GM12878 (cell line): ENCODE measurements at regions not wholly inside any gene's neighbourhood (a gene's known extent, or its start where the extent isn't known, plus 50 kb on each side); places are given as distances from the start of the nearest gene placed in this dataset.

Experiments used
- ATAC-seq: fragments of 200-7000 bp; cut with Tn5 transposase; 3 replicates; pipeline ENCODE4 v1.9.1; 2020; ENCODE audit warnings: mild to moderate bottlenecking, moderate library complexity
- BruUV-seq: library from RNA; stranded (reverse); fragments of 400-500 nt; replicated peaks from 2 replicates; lab custom pipeline; 2021; lab: Mats Ljungman, UMichigan
- CTCF ChIA-PET: fragments of 300-600 bp; sonication (Branson Sonifier 250); formaldehyde crosslinking; extraction: SDS; loops from one replicate; lab custom pipeline; 2021; ENCODE audit warnings: inconsistent platforms; lab: Yijun Ruan, JAX
- POLR2A ChIA-PET: fragments of 350-600 bp; formaldehyde crosslinking; extraction: SDS; loops from one replicate; lab custom pipeline; 2021; ENCODE audit warnings: inconsistent platforms; lab: Charles Lee
- RAD21 ChIA-PET: fragments of 300-600 bp; sonication (Branson Sonifier 250); formaldehyde crosslinking; loops from one replicate; lab custom pipeline; 2023; ENCODE audit warnings: antibody characterized with exemption; ENCODE audit not compliant: unreplicated experiment; lab: Charles Lee
- SMC1A ChIA-PET: fragments of 300-600 bp; sonication (Branson Sonifier 250); formaldehyde crosslinking; loops from one replicate; lab custom pipeline; 2023; ENCODE audit not compliant: unreplicated experiment, uncharacterized antibody; lab: Charles Lee
- DNase-seq: peaks from one replicate; pipeline ENCODE4 v3.0.0-alpha.2; 2011; ENCODE audit warnings: low read depth, low spot score
- FAIRE-seq: peaks from 3 replicates; lab custom pipeline; 2011; peaks lifted over from hg19 to GRCh38; lab: Jason Lieb, UNC
- H2AFZ ChIP-seq: 2 replicates; pipeline ENCODE4 v1.6.0; 2011; ENCODE audit warnings: low read depth, low read length, control low read depth; ENCODE audit not compliant: control insufficient read depth
- H3K27ac ChIP-seq: 2 replicates; pipeline ENCODE4 v1.5.1; 2011; ENCODE audit warnings: control low read depth; ENCODE audit not compliant: control insufficient read depth, insufficient read depth
- H3K27me3 ChIP-seq, 2 experiments: replicated peaks in 1 of 2; 2 replicates each; pipeline versions ENCODE4 v1.6.0 to v1.6.1; 2011; ENCODE audit warnings: low read length in 1 of 2; ENCODE audit not compliant: control insufficient read depth in 2 of 2, insufficient read depth in 2 of 2
- H3K36me3 ChIP-seq, 2 experiments: 2 replicates each; pipeline ENCODE4 v1.5.1; 2011; ENCODE audit warnings: low read length in 1 of 2; ENCODE audit not compliant: control insufficient read depth in 2 of 2, insufficient read depth in 2 of 2
- H3K4me1 ChIP-seq: 2 replicates; pipeline ENCODE4 v1.6.1; 2011; ENCODE audit warnings: mild to moderate bottlenecking, low read length, moderate library complexity, mixed read lengths; ENCODE audit not compliant: control insufficient read depth, insufficient read depth
- H3K4me2 ChIP-seq: 2 replicates; pipeline ENCODE4 v1.6.0; 2011; ENCODE audit warnings: control low read depth; ENCODE audit not compliant: control insufficient read depth, insufficient read depth
- H3K4me3 ChIP-seq: fragments of 200-600 bp; sonication (generic); 2 replicates; pipeline ENCODE4 v1.5.1; 2016
- H3K79me2 ChIP-seq: 2 replicates; pipeline ENCODE4 v1.6.0; 2011; ENCODE audit warnings: low read length; ENCODE audit not compliant: control insufficient read depth, insufficient read depth
- H3K9ac ChIP-seq: 2 replicates; pipeline ENCODE4 v1.8.0; 2011; ENCODE audit warnings: low read length, control low read depth, mixed read lengths; ENCODE audit not compliant: control insufficient read depth, insufficient read depth
- H3K9me3 ChIP-seq: replicated peaks from 3 replicates; pipeline ENCODE4 v1.5.1; 2011; ENCODE audit warnings: mild to moderate bottlenecking, low read length; ENCODE audit not compliant: control insufficient read depth, insufficient read depth
- H4K20me1 ChIP-seq: 2 replicates; pipeline ENCODE4 v1.6.0; 2011; ENCODE audit not compliant: control insufficient read depth, insufficient read depth
- EP300 ChIP-seq, 2 experiments: fragments of 150-350 bp in 1 of 2; IDR thresholded peaks; 2 replicates each; pipeline ENCODE4 v1.6.1; 2011 to 2012; ENCODE audit warnings: low read depth in 2 of 2, low read length in 2 of 2, borderline replicate concordance in 1 of 2, improper control_type of control experiment in 1 of 2, inconsistent platforms in 1 of 2; ENCODE audit not compliant: control insufficient read depth in 1 of 2
- ETV6 ChIP-seq, 2 experiments: fragments of 450-650 bp in 1 of 2; IDR thresholded peaks in 1 of 2; conservative IDR thresholded peaks in 1 of 2; 2 replicates each; pipeline ENCODE4 v1.6.1; 2014; ENCODE audit warnings: antibody characterized with exemption in 1 of 2, borderline replicate concordance in 1 of 2, low read depth in 1 of 2, mild to moderate bottlenecking in 1 of 2, moderate library complexity in 1 of 2
- GATAD2B ChIP-seq: fragments of 450-650 bp; conservative IDR thresholded peaks from 2 replicates; pipeline ENCODE4 v1.6.1; 2017; ENCODE audit warnings: low read depth, mild to moderate bottlenecking, moderate library complexity
- MEF2A ChIP-seq: IDR thresholded peaks from 2 replicates; pipeline ENCODE4 v1.6.1; 2011; ENCODE audit warnings: low read depth, mild to moderate bottlenecking, low read length, moderate library complexity; ENCODE audit not compliant: insufficient read depth
- MYB ChIP-seq: fragments of 150-350 bp; IDR thresholded peaks from 2 replicates; pipeline ENCODE4 v1.6.1; 2014; ENCODE audit warnings: mild to moderate bottlenecking, low read depth, low read length, borderline replicate concordance
- NKRF ChIP-seq: fragments of 450-650 bp; conservative IDR thresholded peaks from 2 replicates; pipeline ENCODE4 v1.6.1; 2017; ENCODE audit warnings: mild to moderate bottlenecking, moderate library complexity
- NRF1 ChIP-seq: conservative IDR thresholded peaks from 2 replicates; pipeline ENCODE4 v1.6.1; 2011; ENCODE audit warnings: mild to moderate bottlenecking, low read depth, low read length, improper control_type of control experiment
- POU2F2 ChIP-seq: IDR thresholded peaks from 3 replicates; pipeline ENCODE4 v1.6.1; 2011; ENCODE audit warnings: low read depth, mild to moderate bottlenecking, low read length, borderline replicate concordance
- RFX5 ChIP-seq: IDR thresholded peaks from 2 replicates; pipeline ENCODE4 v1.6.1; 2011; ENCODE audit warnings: low read depth, low read length, improper control_type of control experiment
- SIN3A ChIP-seq: IDR thresholded peaks from 2 replicates; pipeline ENCODE4 v1.6.1; 2012; ENCODE audit warnings: low read depth, low read length, improper control_type of control experiment
- SMAD5 ChIP-seq: IDR thresholded peaks from 2 replicates; pipeline ENCODE4 v1.6.1; 2016; ENCODE audit warnings: antibody characterized with exemption, low read depth
- SRF ChIP-seq, 2 experiments: IDR thresholded peaks; 2 replicates each; pipeline ENCODE4 v1.6.1; 2011; ENCODE audit warnings: low read depth in 2 of 2, low read length in 2 of 2, mild to moderate bottlenecking in 1 of 2, moderate library complexity in 1 of 2
- STAT1 ChIP-seq: fragments of 450-650 bp; conservative IDR thresholded peaks from 2 replicates; pipeline ENCODE4 v1.6.1; 2014; ENCODE audit warnings: antibody characterized with exemption, mild to moderate bottlenecking
- ZNF687 ChIP-seq: fragments of 450-650 bp; IDR thresholded peaks from 2 replicates; pipeline ENCODE4 v1.6.1; 2017; ENCODE audit warnings: mild to moderate bottlenecking, moderate library complexity
- WGBS: methylation state at CpG from one replicate; pipeline ENCODE4 v1.1.6; 2016; ENCODE audit warnings: low lambda C conversion rate; ENCODE audit not compliant: insufficient replicate concordance, insufficient coverage; ENCODE audit errors: missing lambda C conversion rate; 5-methylcytosine and 5-hydroxymethylcytosine counted together
- in situ Hi-C: fragments of 300-500 bp; cut with MboI; formaldehyde crosslinking; loops from 9 replicates; pipeline ENCODE4 v1.14.3; 2018; ENCODE audit warnings: mixed read lengths
- intact Hi-C: fragments of 100-400 bp; cut with micrococcal nuclease; formaldehyde crosslinking; loops from one replicate; pipeline ENCODE4 v1.14.2; 2022; ENCODE audit not compliant: unreplicated experiment
- TF ChIP-seq, protein P1 (sequence below): fragments of 150-350 bp; IDR thresholded peaks from 2 replicates; pipeline ENCODE4 v1.6.1; 2016; ENCODE audit warnings: low read depth, low read length

- no peak for DNase-seq
- ChIA-PET CTCF (no interaction called here), POLR2A (no interaction called here)
- no peaks in the 10 kb centered on the region for H3K36me3 ChIP-seq
- H3K9me3 ChIP-seq: no peaks in the 10 kb centered on the region
- TF ChIP-seq MEF2A (no peak), SMAD5 (no peak), SIN3A (no peak), ZNF687 (no peak), MYB (no peak), ETV6 (conservative IDR thresholded peaks at IDR 0.05 in 1 of 2, IDR thresholded peaks at IDR 0.05 in 1 of 2; ENCODE audit: borderline replicate concordance in 1 of 2, low read depth in 1 of 2) (no peak), STAT1 (no peak), NKRF (no peak), RFX5 (no peak), NRF1 (no peak), SRF (IDR thresholded peaks at IDR 0.05; ENCODE audit: low read depth in 2 of 2, low read length in 2 of 2) (no peak), POU2F2 (no peak), EP300 (IDR thresholded peaks at IDR 0.05; ENCODE audit: borderline replicate concordance in 1 of 2, control insufficient read depth in 1 of 2, low read depth in 2 of 2, low read length in 2 of 2) (no peak), GATAD2B (no peak)
- TF ChIP-seq, protein P1, sequence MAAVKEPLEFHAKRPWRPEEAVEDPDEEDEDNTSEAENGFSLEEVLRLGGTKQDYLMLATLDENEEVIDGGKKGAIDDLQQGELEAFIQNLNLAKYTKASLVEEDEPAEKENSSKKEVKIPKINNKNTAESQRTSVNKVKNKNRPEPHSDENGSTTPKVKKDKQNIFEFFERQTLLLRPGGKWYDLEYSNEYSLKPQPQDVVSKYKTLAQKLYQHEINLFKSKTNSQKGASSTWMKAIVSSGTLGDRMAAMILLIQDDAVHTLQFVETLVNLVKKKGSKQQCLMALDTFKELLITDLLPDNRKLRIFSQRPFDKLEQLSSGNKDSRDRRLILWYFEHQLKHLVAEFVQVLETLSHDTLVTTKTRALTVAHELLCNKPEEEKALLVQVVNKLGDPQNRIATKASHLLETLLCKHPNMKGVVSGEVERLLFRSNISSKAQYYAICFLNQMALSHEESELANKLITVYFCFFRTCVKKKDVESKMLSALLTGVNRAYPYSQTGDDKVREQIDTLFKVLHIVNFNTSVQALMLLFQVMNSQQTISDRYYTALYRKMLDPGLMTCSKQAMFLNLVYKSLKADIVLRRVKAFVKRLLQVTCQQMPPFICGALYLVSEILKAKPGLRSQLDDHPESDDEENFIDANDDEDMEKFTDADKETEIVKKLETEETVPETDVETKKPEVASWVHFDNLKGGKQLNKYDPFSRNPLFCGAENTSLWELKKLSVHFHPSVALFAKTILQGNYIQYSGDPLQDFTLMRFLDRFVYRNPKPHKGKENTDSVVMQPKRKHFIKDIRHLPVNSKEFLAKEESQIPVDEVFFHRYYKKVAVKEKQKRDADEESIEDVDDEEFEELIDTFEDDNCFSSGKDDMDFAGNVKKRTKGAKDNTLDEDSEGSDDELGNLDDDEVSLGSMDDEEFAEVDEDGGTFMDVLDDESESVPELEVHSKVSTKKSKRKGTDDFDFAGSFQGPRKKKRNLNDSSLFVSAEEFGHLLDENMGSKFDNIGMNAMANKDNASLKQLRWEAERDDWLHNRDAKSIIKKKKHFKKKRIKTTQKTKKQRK: no peak
- TF ChIP-seq, all 136 proteins: peak for 0
- intact Hi-C loops (no loop called here), in situ Hi-C loops (no loop called here)
- no peaks in the 10 kb centered on the region for H3K79me2 ChIP-seq
- BruUV-seq: no TSS peak
- H4K20me1 ChIP-seq: no peaks in the 10 kb centered on the region
- H3K27me3 ChIP-seq: no peaks in the 10 kb centered on the region
- no peak overlapping the region for H3K9ac ChIP-seq
- no peak overlapping the region for H3K4me3 ChIP-seq
- ChIA-PET SMC1A (no interaction called here), RAD21 (no interaction called here)
- H3K4me1 ChIP-seq: no peaks in the 10 kb centered on the region
- WGBS: 25% methylated on average over 9 of the region's 9 CpGs
- FAIRE-seq (no peak), ATAC-seq (no peak)
- H3K27ac ChIP-seq: no peak overlapping the region
- H2AFZ ChIP-seq: no peak overlapping the region
- no peak overlapping the region for H3K4me2 ChIP-seq
These were observed 859.3 kb upstream of the KLHL1 start for GRCh38 chr13:70967564-70967963.
